ENCODE measurements at regions not wholly inside any gene's neighbourhood (a gene's known extent, or its start where the extent isn't known, plus 50 kb on each side); places are given as distances from the start of the nearest gene placed in this dataset.
"Not testable (repeated sequence)": the region's sequence is repeated elsewhere in the genome, so short reads cannot be mapped to it uniquely, and the experiment has no call there.

- no peak for DNase-seq (ENCODE audit: low spot score)
These were observed 78.3 kb upstream of the SSBP2 start for GRCh38 chr5:81829242-81829641.

- no peak for DNase-seq (ENCODE audit: low spot score)
These were observed 76.6 kb upstream of the SSBP2 start for GRCh38 chr5:81827500-81827899.

- no peak for DNase-seq (ENCODE audit: low spot score)
These were observed 75.2 kb upstream of the SSBP2 start for GRCh38 chr5:81826128-81826527.

GRCh38 chr5:81825237-81825636 is 74.3 kb upstream of the SSBP2 start:
- peak; percentile 52 for DNase-seq (ENCODE audit: low spot score)

- DNase-seq (ENCODE audit: low spot score): not testable (repeated sequence)
These were observed 72.8 kb upstream of the SSBP2 start for GRCh38 chr5:81823736-81824135.

GRCh38 chr5:81820863-81821262 is 70.0 kb upstream of the SSBP2 start:
- no peak for DNase-seq (ENCODE audit: low spot score)

GRCh38 chr5:81820318-81820636 is 69.4 kb upstream of the SSBP2 start:
- DNase-seq (ENCODE audit: low spot score): no peak

GRCh38 chr5:81819556-81820317 is 68.8 kb upstream of the SSBP2 start:
- no peak for DNase-seq (ENCODE audit: low spot score)

- DNase-seq (ENCODE audit: low spot score): no peak
These were observed 67.1 kb upstream of the SSBP2 start for GRCh38 chr5:81817980-81818379.

GRCh38 chr5:81817086-81817485 is 66.2 kb upstream of the SSBP2 start:
- DNase-seq (ENCODE audit: low spot score): no peak

GRCh38 chr5:81815321-81815720 is 64.4 kb upstream of the SSBP2 start:
- no peak for DNase-seq (ENCODE audit: low spot score)

- DNase-seq (ENCODE audit: low spot score): no peak
These were observed 57.2 kb upstream of the SSBP2 start for GRCh38 chr5:81808106-81808505.

- DNase-seq (ENCODE audit: low spot score): no peak
These were observed 54.2 kb upstream of the SSBP2 start for GRCh38 chr5:81805086-81805485.

GRCh38 chr5:81803812-81804211 is 52.9 kb upstream of the SSBP2 start:
- no peak for DNase-seq (ENCODE audit: low spot score)

- DNase-seq (ENCODE audit: low spot score): no peak
These were observed 51.7 kb upstream of the SSBP2 start for GRCh38 chr5:81802625-81803024.

- DNase-seq (ENCODE audit: low spot score): no peak
These were observed 51.1 kb upstream of the SSBP2 start for GRCh38 chr5:81802020-81802419.

- DNase-seq (ENCODE audit: low spot score): no peak
These were observed 49.9 kb upstream of the SSBP2 start for GRCh38 chr5:81800797-81801196.
